Glomerular visceral epithelial cell (primary cell): ENCODE measurements at regions not wholly inside any gene's neighbourhood (a gene's known extent, or its start where the extent isn't known, plus 50 kb on each side); places are given as distances from the start of the nearest gene placed in this dataset.
A peak's percentile ranks its signal among the peaks of the same experiment; 100 is the strongest.
"Not testable (repeated sequence)": the region's sequence is repeated elsewhere in the genome, so short reads cannot be mapped to it uniquely, and the experiment has no call there.

ENCODE experiments used
- DNase-seq: peaks from one replicate; pipeline ENCODE4 v3.0.0-alpha.2; 2016; ENCODE audit errors: extremely low spot score

DNA sequence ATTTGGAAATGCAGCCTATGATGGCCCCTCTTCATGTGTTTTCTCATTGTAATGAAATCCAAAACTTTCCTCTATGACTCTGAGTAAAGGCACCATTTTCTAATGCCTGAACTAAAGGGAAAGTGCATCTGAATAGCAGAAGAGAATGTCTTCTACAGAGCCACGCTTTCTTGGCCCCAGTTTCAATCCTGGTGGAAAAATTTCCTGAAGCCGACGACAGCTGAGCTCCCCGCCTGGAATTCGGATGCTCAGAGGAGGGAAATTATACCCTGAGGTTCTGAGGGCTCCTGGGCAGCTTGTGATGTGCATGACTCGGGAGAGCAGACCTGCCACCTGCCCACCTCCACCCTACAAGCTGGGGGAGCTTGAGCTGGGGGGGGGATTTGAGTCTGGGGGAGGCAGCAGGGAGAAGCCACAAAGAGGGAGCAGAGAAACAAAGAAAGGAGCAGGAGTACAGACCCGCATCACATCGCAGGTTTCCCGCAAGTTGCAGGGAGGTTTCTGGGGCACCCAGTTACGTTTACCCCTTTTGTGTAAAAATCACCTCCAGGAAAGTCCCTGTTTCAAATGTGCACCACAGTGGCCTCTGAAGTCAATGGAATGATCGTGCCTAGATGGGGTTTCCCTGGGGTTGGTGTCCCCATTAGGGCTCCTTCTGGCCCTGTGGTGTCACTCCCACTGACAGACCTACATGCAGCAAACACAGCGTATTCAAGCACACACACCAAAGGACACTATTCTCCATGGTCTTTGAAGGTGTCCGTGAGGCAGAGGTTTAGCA is 145.6 kb upstream of the RBPJ start:
- DNase-seq: no peak

DNA sequence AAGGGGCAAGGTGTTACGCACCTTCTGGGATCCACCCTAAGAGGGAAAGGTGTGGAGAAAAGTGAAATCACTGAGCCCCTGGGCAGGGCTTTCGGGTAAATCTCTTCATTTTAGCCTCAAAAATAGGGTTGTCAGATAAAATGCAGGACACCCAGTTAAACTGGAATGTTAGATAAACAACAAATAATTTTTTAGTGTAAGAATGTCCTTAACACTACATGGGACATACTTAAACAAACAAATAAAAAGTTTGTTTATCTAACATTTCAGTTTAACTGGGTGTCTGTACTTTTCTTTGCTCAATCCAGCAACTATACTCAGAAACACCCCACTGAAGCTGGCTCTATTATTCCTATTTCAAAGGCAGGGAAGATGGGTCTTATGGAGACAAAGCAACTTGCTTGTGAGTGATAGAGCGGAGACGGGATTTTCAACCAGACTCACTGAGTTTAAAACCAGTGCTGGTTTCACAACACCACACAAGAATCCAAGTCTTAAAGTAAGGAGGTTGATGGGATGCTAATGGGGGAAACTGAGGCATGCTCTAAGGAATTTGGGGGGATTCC is 144.8 kb upstream of the RBPJ start:
- no peak for DNase-seq

DNA sequence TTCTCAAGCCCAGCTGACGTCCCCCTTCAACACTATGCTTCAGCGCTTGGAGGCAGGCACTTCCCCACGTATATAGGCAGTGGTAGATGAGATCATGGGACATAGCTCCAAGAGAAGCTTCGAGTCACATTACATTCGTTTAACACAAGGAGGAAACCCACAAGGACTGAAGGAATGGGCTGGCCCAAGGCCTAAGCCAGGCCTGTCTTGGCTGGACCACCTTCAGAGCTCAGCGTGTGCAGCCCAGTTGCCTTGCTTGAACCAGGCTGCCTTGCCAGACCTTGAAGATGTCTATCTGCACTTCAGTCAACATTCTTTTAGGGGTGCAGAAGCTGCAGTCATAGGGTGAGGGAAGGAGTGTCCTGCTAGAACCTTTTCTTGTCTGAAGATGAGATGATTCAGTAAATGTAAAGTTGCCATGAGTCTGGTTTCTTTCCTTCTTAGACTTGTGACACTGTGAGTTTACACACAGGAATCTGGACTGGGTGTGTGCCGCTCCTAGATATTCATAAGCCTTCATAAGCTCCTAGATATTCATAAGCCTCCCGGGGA is 144.1 kb upstream of the RBPJ start:
- no peak for DNase-seq

DNA sequence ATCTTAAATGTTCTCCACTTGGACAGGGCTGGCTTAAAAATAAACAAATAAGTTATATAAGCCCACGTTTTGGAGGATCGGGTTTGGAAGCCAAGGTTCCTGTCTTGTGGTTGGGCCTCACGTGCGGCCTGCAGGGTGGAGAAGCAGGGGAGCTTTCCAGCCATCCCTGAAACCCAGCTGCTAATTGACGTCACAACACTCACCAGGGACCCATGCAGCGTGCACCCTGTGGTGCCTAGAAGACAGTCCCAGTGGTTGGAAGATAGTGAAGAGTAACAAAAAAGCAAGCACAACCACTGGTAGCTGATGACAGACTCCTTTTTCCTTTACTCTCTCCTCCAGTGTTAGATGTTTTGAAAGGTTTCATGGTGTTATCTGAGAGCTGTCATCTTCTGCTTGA is 142.0 kb upstream of the RBPJ start:
- no peak for DNase-seq

DNA sequence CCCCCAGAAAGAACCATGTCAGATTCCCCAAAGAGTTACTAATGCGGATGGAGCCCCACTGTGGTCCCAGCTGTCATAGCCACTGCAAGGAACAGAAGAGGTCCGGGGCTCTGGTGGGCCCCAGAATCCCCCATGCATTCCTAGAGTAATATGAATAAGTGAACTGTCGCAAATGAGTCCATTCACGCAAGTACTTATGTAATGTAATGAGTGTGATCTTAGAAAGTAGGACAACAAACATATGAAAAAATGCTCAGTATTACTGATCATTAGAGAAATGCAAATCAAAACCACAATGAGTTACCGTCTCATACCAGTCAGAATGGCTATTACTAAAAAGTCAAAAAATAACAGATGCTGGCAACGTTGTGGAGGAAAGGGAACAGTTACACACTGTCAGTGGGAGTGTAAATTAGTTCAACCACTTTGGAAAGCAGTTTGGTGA is 141.5 kb upstream of the RBPJ start:
- DNase-seq: no peak

DNA sequence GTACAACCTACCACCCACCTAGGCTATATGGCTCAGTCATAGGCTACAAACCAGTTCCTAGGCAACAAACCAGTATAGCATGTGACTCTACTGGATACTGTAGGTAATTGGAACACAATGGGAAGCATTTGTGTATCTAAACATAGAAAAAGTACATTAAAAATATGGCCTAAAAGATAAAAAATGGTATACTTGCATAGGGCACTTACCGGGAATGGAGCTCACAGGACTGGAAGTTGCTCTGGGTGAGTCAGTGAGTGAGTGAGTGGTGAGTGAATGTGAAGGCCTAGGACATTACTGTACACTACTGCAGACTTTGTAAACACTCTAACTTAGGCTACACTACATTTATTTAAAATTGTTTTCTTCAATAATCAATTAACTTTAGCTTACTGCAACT is 139.2 kb upstream of the RBPJ start:
- no peak for DNase-seq

DNA sequence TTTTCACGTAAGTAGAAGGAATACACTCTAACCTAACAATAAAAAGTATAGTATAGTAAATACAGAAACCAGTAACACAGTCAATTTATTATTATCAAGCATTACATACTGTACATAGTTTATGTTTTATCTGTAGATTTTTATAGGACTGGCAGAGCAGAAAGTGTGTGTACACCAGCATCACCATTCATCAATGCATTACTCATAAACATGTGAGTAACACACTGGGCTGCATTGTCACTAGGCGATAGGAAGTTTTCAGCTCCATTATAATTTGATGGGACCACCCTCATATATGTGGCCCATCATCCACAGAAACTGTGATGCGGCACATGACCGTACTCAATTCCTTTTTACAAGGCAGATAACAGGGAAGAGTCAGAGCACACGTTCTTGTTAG is 137.8 kb upstream of the RBPJ start:
- no peak for DNase-seq

DNA sequence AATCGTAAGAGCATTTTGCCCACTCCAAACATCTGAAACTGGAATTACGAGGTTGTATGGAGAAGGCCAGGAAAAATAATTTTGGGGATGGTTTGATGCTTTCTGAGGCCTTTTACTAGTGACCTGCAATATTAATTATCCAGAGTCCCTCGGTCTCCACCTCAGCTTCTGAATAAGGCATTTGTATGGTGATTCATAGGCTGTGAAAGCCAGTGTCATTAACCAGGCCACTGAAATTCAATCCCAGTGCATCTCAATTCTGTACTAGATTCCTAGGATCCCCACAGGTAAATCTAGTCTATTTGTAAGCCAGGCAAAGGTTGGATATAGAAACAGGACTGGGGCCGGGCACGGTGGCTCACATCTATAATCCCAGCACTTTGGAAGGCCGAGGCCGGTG is 135.4 kb upstream of the RBPJ start:
- DNase-seq: no peak

DNA sequence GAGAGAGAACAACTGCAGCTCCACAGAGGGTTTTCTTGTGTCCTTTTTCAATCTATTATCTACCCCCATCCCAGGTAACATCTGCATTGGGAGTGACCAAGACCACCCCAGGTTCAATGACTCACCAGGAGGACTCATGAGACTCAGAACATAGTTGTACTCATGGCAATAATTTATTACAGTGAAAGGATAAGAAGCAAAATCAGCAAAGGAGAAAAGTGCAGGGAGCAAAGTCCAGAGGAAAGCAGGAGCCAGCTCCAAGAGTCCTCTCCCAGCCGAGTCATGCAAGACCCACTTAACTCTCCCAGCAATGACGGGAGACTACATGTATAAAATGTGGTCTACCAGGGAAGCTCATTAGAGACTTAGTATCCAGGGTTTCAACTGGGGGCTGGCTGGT is 129.5 kb upstream of the RBPJ start:
- peak; percentile 42 for DNase-seq

DNA sequence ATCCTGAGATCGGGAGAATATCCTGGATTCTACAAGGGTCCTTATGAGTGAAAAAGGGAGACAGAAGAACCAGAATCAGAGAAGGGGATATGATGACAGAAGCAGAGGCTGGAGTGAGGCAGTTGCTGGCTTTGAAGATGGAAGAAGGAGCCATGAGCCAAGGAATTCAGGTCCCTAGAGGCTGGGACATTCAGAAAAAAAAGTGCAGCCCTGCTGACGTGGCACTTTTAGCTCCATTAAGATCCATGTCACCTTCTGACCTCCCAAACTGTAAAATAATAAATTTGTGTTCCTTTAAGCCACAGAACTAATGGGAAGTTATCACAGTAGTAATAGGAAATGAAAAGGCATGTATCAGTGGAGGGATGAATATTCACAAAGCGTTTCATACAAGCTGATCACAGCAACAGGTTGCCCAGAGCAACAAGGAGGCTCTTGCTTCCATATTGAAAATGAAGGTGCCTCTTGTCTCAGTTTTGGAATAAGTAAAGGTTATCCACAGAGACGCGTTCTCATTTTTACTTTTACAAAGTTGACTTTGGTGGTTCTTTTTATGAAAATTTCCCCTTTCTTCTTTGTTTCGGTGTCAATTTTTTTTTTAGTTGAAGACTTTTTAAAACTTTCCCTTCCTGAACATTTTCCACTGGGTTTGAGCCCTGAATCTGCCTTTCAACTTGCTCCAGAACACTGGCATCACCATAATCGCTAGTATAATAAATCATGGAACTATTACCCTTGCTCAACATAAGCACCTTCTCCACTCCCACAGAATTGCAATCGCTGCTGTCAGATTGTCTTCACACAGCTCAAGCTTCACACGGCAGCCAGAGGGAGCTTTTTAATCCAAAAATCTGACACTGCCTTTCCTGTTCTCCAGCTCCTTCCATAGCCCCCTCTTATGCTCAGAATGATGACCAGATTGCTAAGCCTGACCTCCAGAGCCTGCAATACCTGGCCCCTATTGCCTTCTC is 127.6 kb upstream of the RBPJ start:
- DNase-seq: no peak

DNA sequence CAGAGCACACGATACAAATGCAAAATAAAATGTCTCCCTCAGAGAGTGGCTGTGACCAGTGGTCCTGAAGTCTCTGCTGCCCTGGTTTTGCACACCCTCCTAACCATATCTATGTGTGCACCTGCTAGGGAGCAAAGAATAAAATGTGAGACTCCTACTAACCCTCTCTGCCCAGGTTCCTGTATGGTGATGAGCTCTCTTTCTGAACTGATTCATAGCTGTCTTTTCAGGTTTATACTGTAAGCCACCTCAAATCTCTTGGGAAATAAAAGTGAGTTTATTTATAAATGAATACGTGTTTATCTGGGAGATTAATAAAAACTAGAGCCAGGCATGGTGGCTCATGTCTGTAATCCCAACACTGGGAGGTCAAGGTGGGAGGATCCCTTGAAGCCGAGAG is 126.0 kb upstream of the RBPJ start:
- no peak for DNase-seq

DNA sequence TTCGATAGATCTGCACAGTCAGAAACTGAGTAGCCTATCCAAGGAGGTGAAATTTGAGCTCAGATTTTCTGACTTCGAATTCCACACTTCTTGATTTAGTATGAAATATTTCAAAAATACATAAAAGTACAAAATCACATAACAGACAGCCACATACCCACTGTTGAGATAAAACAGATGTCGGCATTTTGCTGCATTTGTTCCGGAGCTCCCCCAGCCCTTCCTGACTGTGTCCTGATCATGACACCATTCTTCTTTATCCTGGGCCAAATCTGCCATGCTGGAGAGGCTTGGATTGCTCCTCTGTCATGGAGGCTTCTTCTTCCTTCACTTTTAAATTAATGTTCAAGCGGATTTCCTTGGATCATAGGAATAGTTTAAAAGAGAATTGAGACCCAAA is 124.2 kb upstream of the RBPJ start:
- DNase-seq: no peak

DNA sequence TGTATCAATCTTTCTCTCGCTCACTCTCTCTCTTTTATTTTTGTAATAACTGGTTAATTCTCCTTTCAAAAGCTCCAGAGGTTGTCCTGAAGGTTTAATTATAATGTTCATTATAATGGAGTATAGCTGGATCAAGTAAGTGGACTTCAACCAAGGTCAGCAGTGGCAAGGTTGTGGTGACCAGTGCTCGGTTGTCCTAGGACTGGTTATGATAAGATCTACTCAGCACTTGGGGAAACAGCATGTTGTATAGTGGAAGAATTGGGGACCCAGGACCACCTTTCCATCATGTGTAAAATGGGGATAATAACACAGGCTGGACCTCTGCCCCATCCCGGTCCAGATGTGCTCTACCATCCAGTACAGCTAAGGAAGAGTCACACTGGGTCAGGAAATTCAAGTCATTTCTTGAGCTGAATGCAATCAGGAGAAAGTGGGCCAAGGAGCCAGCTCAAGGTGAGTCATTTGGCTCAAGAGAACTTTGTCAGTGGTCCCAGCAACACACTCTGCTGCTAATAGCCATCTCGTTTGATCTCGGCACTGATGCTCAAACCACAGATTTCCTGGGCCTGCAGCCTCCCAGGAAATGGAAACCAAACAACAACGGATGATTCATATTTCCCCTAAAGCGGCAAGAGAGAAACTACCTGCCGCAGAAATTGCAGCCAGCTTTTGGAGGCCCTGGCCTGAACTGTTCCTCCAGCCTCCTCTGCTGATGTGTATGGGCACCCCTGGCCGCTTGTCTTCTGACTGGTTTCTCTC is 123.6 kb upstream of the RBPJ start:
- peak; percentile 95 for DNase-seq

DNA sequence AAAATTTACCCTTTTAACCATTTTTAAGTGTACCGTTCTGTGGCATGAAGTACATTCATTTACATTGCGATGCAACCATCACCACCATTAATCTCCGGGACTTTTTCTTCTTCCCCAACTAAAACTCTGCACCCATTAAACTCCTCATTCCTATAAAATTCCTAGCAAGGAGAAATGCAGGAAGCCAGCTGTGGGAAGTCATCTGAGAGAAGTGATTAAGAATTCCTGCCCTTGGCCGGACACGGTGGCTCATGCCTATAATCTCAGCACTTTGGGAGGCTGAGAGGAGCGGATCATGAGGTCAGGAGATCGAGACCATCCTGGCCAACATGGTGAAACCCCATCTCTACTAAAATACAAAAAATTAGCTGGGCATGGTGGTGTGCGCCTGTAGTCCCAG is 121.9 kb upstream of the RBPJ start:
- DNase-seq: not testable (repeated sequence)

DNA sequence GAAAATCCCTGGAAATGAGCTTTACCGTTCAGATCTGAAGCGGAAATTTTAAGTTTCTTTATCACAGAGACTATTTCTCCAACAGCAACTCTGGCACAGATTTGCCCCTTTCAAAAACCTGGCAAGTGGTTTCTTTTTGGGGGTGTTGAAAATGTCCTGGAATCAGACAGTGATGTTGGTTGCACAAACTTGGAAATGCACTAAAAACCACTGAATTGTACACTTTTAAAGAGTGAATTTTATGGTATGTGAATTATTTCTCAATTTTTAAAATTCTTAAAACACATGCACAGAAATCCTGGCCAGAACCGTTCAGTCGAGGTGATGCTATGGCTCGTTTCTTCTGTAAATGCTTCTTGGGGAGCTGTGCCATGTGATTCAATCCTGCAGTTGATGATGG is 121.2 kb upstream of the RBPJ start:
- no peak for DNase-seq

DNA sequence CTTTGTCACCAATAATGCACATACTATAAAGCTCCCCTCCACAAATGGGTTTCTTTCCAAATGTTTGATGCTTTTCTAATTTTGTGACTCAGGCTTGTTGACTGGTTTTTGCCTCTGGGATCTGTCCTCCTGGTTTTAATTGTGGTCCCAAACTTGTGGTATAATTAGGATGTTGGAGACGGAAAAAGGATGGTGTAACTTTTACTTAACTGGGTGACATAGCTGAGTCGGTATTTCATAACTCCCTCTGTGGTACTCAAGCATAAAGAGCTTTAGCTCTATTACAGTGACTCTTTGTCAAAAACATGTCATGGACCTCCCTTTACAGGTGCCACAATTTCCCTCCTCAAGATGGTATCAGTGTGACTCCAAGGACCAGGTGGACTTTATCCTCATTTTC is 119.7 kb upstream of the RBPJ start:
- peak; percentile 21 for DNase-seq

DNA sequence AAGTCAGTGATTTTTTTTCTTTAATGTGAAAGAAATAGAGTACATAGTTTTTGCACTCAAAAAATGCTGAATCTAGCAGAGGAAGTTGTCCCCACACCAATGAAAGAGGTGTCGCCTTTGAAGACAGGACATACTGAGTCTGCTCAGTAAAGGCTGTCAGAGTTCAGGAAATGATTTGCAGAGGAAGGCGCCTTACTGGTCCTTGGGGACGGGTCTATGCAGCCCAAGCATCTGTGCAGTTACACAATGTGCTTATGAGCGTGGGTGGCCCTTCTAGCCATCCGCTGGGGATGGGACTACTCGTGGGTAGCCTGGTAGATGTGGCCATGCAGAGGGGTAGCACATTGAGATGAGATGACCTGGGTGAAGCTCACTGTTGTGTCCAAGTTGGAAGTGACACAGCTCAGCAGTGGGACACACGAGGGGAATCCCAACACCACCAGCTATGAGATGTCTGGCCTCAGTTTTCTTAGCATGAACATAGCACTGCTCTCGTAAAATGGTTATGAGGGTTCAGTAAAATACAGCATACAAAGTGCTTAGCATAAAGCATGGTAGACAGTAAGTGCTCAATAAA is 116.5 kb upstream of the RBPJ start:
- DNase-seq: no peak

DNA sequence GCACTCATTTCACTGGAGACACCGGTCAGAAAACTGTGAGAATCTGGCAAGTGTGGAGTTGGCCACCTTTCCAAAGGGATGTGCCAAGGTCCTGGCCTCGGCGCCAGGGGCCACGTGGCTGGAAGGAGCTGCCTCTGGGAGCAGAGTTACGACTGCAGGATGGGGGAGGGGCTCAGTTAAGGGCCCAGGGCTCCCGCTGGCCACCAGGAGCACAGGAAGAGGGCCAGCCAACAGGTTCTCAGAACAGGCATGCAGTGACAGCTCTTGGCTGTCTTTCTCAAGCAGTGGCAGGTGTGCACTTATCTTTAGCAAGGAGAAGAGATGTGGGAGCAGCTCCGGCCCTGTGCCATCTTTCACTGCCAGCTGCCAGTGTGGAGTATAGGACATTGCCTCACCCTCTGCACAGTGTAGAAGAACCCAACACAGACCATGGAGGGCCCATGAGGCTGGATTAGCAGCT is 115.9 kb upstream of the RBPJ start:
- DNase-seq: no peak

DNA sequence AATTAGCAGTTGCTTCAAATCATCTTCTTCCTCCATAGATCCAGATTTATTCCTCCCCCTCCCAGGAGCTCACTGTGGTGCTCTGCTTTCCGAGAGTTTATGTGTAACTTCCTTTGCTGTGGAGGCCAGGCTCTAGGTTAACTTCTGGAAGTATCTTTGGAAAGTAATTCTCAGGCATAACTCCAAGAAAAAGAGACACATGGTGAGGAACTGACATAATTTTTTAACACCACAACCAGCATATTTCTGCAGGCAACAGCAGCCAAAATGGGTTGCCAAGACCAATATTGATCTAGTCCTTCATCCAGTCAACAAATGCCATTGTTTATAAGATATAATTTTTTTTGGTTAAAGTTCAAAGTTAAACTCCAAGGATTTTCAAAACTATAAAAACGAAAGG is 114.5 kb upstream of the RBPJ start:
- peak; percentile 16 for DNase-seq

DNA sequence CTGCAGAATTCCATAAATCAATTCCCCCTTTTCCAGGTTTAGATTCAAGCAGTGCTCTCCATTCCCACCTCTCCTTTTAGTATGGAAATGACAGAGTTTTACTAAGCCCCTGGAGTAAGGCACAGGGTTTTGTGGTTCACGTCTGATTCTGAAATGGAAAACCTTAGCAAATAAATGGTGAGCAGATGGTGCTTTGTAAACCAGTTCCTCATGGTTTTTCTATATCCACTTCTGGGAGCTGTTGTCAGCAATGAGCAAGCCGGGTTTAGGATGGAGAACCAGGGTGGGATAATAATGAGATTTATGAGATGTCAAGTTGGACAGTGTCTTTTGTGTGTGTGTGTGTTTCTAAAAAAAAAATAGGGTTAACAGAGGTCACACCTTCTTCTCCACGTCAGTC is 113.8 kb upstream of the RBPJ start:
- no peak for DNase-seq

DNA sequence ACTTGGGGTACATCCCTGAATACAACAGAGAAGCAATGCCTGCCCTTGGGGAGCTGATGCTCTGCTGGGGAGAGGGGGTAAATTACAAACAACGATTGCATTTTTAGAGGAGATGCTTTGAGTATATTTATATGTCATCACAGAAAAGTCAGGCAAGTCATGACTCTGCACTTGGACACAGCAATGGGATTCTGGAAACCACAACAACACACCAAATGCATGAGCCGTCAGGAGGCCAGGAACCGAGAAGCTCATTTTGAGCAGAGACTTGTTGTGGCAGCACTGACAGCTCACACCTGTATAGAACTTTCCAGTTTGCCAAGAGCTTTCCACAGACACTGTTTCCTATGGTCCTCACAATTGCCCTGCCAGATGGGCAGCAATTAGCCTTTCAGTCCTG is 113.2 kb upstream of the RBPJ start:
- DNase-seq: no peak
